ENCODE measurements at regions not wholly inside any gene's neighbourhood (a gene's known extent, or its start where the extent isn't known, plus 50 kb on each side); places are given as distances from the start of the nearest gene placed in this dataset.

DNA sequence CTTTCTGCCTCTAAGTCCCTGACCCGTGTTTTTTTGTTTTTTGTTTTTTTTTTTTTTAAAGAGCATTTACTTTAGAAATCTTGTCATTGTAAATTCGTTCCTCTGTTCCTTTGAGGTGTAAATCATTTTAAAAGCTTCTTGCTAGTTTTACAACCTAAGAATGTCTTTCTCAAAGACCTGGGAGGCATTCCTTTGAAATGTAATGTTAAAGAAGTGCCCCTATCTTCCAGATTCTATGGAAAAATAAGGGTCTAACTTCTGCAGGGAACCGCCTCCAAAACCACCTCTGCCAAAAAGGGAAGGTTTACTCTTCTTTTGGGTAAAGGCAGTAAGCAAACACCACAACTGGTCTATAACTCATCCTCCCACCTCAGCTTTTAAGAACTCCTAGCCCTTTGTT, 259.6 kb upstream of the ZNF804A start:
- 30 to 42% (median 36%) methylated on average over 3 of the region's 3 CpGs for WGBS, 5 donors
- H3K27me3 ChIP-seq = no peaks in the 10 kb centered on the region
- H3K4me1 ChIP-seq = no peaks in the 10 kb centered on the region
- H3K9me3 ChIP-seq = no peaks in the 10 kb centered on the region
- H3K36me3 ChIP-seq = no peaks in the 10 kb centered on the region
- DNase-seq = no peak
- intact Hi-C loops (cut with DNase I; ENCODE audit: low total_unique reads) = no loop called here
- no peak for TF ChIP-seq POLR2A (IDR thresholded peaks at IDR 0.05)
- TF ChIP-seq POLR2AphosphoS5 (IDR thresholded peaks at IDR 0.05) = no peak
- TF ChIP-seq EP300 (IDR thresholded peaks at IDR 0.05) = no peak
- no peak overlapping the region for H3K4me3 ChIP-seq
- H3K27ac ChIP-seq = no peak overlapping the region

- no peaks in the 10 kb centered on the region for H3K27me3 ChIP-seq
- TF ChIP-seq POLR2A (IDR thresholded peaks at IDR 0.05) (no peak), CTCF (IDR thresholded peaks at IDR 0.05) (no peak), EP300 (IDR thresholded peaks at IDR 0.05) (no peak), POLR2AphosphoS5 (IDR thresholded peaks at IDR 0.05) (no peak)
- H3K36me3 ChIP-seq = no peaks in the 10 kb centered on the region
- no peak for DNase-seq
- no peaks in the 10 kb centered on the region for H3K9me3 ChIP-seq
- no peaks in the 10 kb centered on the region for H3K4me1 ChIP-seq
- 20 to 44% (median 28%) methylated on average over 1 of the region's 1 CpG for WGBS, 5 donors
- intact Hi-C loops (cut with DNase I; ENCODE audit: low total_unique reads) = no loop called here
- no peak overlapping the region for H3K4me3 ChIP-seq
- no peak overlapping the region for H3K27ac ChIP-seq
These were observed 258.4 kb upstream of the ZNF804A start for GRCh38 chr2:184339966-184340365.

DNA sequence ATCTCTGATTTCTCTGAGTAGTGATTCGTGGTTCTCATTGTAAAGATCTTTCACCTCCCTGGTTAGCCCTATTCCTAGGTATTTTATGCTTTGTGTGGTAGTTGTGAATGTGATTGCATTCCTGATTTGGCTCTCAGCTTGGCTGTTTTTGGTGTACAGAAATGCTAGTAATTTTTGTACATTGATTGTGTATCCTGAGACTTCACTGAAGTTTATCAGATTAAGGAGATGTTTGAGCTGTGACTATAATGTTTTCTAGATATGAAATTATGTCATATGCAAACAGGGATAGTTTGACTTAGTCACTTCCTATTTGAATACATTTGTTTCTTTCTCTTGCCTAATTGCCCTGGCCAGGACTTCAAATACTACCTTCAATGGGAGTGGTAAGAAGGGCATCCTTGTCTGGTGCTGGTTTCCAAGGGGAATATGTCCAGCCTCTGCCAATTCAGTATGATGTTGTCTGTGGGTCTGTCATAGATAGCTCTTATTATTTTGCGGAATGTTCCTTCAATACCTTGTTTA, 251.9 kb upstream of the ZNF804A start:
- intact Hi-C loops (cut with DNase I; ENCODE audit: low total_unique reads) = no loop called here
- TF ChIP-seq EP300 (IDR thresholded peaks at IDR 0.05) = no peak

GRCh38 chr2:184351126-184351525, 247.2 kb upstream of the ZNF804A start:
- intact Hi-C loops (cut with DNase I; ENCODE audit: low total_unique reads) = no loop called here
- TF ChIP-seq CTCF (IDR thresholded peaks at IDR 0.05) (no peak), POLR2AphosphoS5 (IDR thresholded peaks at IDR 0.05) (no peak), EP300 (IDR thresholded peaks at IDR 0.05) (no peak), POLR2A (IDR thresholded peaks at IDR 0.05) (no peak)
- 33 to 43% (median 35%) methylated on average over 1 of the region's 1 CpG for WGBS, 5 donors

More for the DNA sequence above, 251.9 kb upstream of the ZNF804A start:
- Histone ChIP-seq H3K27ac (no peak overlapping the region), H3K27me3 (no peaks in the 10 kb centered on the region), H3K4me1 (no peaks in the 10 kb centered on the region), H3K4me3 (no peak overlapping the region), H3K9me3 (no peaks in the 10 kb centered on the region), H3K36me3 (no peaks in the 10 kb centered on the region)
- 74 to 81% (median 78%) methylated on average over 2 of the region's 2 CpGs for WGBS, 5 donors
- no peak for DNase-seq

DNA sequence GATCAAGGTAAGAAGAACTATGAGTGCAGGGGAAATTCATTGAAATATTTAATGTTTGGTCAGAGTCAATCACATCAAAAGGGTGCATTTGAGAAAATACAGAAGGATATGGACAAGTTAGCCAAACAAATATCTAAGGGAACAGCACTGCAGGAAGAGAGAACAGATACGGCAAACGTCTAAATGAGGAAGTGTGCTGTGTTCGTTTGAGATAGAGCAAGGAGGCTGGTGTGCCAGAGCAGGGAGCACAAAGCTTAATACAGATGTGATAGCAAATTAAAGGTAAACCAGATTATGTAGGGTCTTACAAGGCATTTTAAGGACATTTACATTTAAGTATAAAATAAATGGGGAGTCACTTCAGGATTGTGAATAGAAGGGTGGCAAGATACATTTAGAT, 241.3 kb upstream of the ZNF804A start:
- TF ChIP-seq POLR2AphosphoS5 (IDR thresholded peaks at IDR 0.05) (no peak), EP300 (IDR thresholded peaks at IDR 0.05) (no peak), CTCF (IDR thresholded peaks at IDR 0.05) (no peak), POLR2A (IDR thresholded peaks at IDR 0.05) (no peak)
- H3K36me3 ChIP-seq = no peaks in the 10 kb centered on the region
- intact Hi-C loops (cut with DNase I; ENCODE audit: low total_unique reads) = no loop called here
- WGBS, 5 donors = 37 to 59% (median 48%) methylated on average over 3 of the region's 3 CpGs
- no peaks in the 10 kb centered on the region for H3K4me1 ChIP-seq
- no peak overlapping the region for H3K4me3 ChIP-seq
- H3K27me3 ChIP-seq = no peaks in the 10 kb centered on the region
- H3K9me3 ChIP-seq = no peaks in the 10 kb centered on the region
- no peak for DNase-seq
- H3K27ac ChIP-seq = no peak overlapping the region

More at GRCh38 chr2:184351126-184351525, 247.2 kb upstream of the ZNF804A start:
- Histone ChIP-seq H3K4me1 (no peaks in the 10 kb centered on the region), H3K36me3 (no peaks in the 10 kb centered on the region), H3K27me3 (no peaks in the 10 kb centered on the region), H3K4me3 (no peak overlapping the region), H3K9me3 (no peaks in the 10 kb centered on the region), H3K27ac (no peak overlapping the region)
- no peak for DNase-seq
